Thyroid gland (tissue), 4 donors: ENCODE measurements at regions not wholly inside any gene's neighbourhood (a gene's known extent, or its start where the extent isn't known, plus 50 kb on each side); places are given as distances from the start of the nearest gene placed in this dataset.

ENCODE experiments used
- CTCF ChIP-seq, 6 experiments: fragments of 200-600 bp in 3 of 6; fragments of 450-650 bp in 3 of 6; sonication (generic) in 3 of 6; IDR thresholded peaks; one replicate each; pipeline ENCODE4 v1.5.1; 2016 to 2019; ENCODE audit warnings: antibody characterized with exemption in 6 of 6, mild to moderate bottlenecking in 2 of 6, inconsistent platforms in 1 of 6, moderate library complexity in 1 of 6
- POLR2A ChIP-seq, 2 donors: fragments of 450-650 bp; IDR thresholded peaks; one replicate each; pipeline ENCODE4 v1.6.1; 2017; ENCODE audit warnings: antibody characterized with exemption in 2 of 2, mild to moderate bottlenecking in 2 of 2, moderate library complexity in 1 of 2

- peak; percentile 8 to 71 (median 32) for TF ChIP-seq CTCF (IDR thresholded peaks at IDR 0.05)
- no peak for TF ChIP-seq POLR2A (IDR thresholded peaks at IDR 0.05)
Observed at GRCh38 chr15:93997071-93997658, 234.2 kb upstream of the MCTP2 start.
